Prostate gland (tissue), 2 donors: ENCODE measurements at regions not wholly inside any gene's neighbourhood (a gene's known extent, or its start where the extent isn't known, plus 50 kb on each side); places are given as distances from the start of the nearest gene placed in this dataset.

ENCODE experiments used
- DNase-seq: peaks from one replicate; pipeline ENCODE4 v3.0.0-alpha.2; 2019; ENCODE audit warnings: low spot score
- H3K27ac ChIP-seq, 2 donors: fragments of 200-600 bp; sonication (generic); 2 replicates each; pipeline ENCODE4 v1.5.1; 2017 to 2019
- H3K27me3 ChIP-seq: fragments of 200-600 bp; sonication (generic); replicated peaks from 2 replicates; pipeline ENCODE4 v1.5.1; 2019; ENCODE audit not compliant: insufficient read depth
- H3K36me3 ChIP-seq, 2 donors: fragments of 200-600 bp; sonication (generic); 1 replicate in 1 of 2; 2 replicates in 1 of 2; pipeline versions ENCODE4 v1.5.1 to v1.8.1; 2017 to 2019
- H3K4me1 ChIP-seq: fragments of 200-600 bp; sonication (generic); replicated peaks from 2 replicates; pipeline ENCODE4 v1.5.1; 2019
- H3K4me3 ChIP-seq, 2 donors: fragments of 200-600 bp; sonication (generic); 2 replicates each; pipeline ENCODE4 v1.5.1; 2017 to 2019
- H3K9me3 ChIP-seq: fragments of 200-600 bp; sonication (generic); 2 replicates; pipeline ENCODE4 v1.5.1; 2017
- POLR2A ChIP-seq: fragments of 450-650 bp; IDR thresholded peaks from one replicate; pipeline ENCODE4 v1.6.1; 2016; ENCODE audit warnings: antibody characterized with exemption, mild to moderate bottlenecking
- POLR2AphosphoS5 ChIP-seq: sonication (generic); formaldehyde crosslinking; IDR thresholded peaks from one replicate; pipeline ENCODE4 v1.6.1; 2017; ENCODE audit warnings: antibody characterized with exemption
- WGBS: methylation state at CpG from one replicate; pipeline ENCODE4 v1.1.5; 2018; 5-methylcytosine and 5-hydroxymethylcytosine counted together
- intact Hi-C: fragments of 100-400 bp; cut with DNase I; formaldehyde crosslinking; loops from one replicate; pipeline ENCODE4 v1.14.2; 2022
- TF ChIP-seq, protein P1 (sequence below), 4 experiments: fragments of 200-600 bp in 2 of 4; fragments of 450-650 bp in 2 of 4; sonication (generic) in 2 of 4; IDR thresholded peaks; 1 replicate in 3 of 4; 2 replicates in 1 of 4; pipeline ENCODE4 v1.5.1; 2016 to 2019; ENCODE audit warnings: antibody characterized with exemption in 4 of 4, mild to moderate bottlenecking in 2 of 4, moderate library complexity in 2 of 4

DNA sequence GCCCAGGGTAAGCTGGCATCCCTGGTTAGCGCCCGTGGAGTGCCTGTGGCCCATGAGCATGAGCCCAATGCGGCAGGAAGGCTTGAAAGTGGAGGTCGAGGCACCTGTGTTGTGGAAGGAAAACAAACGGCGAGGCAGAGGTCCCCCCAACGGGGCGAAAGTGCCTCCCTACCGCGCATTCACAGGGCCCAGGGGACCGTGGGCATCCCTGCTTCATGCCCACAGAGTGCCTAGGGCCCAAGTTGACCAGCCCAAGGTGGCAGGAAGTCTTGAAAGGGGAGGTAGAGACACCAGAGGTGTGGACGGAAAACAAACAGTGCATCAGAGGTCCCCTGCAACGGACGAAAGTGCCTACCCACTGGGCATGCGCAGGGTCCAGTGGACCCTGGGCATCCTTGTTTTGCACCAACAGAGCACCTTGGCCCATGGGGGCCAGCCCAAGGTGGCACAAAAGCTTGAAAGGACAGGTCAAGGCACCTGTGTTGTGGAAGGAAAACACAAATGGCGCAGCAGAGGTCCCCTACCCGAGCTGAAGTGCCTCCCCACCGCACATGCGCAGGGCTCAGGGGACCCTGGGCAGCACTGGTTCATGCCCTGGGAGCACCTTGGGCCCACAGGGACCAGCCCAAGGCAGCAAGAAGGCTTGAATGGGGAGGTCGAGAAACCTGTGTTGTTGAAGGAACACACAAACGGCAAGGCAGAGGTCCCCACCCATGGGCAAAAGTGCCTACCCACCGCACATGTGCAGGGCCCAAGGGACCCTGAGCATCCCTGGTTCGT, 377.5 kb downstream of the ALG10 start:
- no peaks in the 10 kb centered on the region for H3K9me3 ChIP-seq
- H3K27me3 ChIP-seq: no peaks in the 10 kb centered on the region
- TF ChIP-seq POLR2AphosphoS5: no peak
- TF ChIP-seq POLR2A: no peak
- TF ChIP-seq, protein P1, sequence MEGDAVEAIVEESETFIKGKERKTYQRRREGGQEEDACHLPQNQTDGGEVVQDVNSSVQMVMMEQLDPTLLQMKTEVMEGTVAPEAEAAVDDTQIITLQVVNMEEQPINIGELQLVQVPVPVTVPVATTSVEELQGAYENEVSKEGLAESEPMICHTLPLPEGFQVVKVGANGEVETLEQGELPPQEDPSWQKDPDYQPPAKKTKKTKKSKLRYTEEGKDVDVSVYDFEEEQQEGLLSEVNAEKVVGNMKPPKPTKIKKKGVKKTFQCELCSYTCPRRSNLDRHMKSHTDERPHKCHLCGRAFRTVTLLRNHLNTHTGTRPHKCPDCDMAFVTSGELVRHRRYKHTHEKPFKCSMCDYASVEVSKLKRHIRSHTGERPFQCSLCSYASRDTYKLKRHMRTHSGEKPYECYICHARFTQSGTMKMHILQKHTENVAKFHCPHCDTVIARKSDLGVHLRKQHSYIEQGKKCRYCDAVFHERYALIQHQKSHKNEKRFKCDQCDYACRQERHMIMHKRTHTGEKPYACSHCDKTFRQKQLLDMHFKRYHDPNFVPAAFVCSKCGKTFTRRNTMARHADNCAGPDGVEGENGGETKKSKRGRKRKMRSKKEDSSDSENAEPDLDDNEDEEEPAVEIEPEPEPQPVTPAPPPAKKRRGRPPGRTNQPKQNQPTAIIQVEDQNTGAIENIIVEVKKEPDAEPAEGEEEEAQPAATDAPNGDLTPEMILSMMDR (IDR thresholded peaks at IDR 0.05): no peak
- DNase-seq: peak; percentile 1
- intact Hi-C loops: no loop called here
- 54% methylated on average over 23 of the region's 23 CpGs for WGBS
- H3K4me1 ChIP-seq: no peaks in the 10 kb centered on the region
- no peaks in the 10 kb centered on the region for H3K36me3 ChIP-seq
- H3K27ac ChIP-seq: no peak overlapping the region
- no peak overlapping the region for H3K4me3 ChIP-seq

DNA sequence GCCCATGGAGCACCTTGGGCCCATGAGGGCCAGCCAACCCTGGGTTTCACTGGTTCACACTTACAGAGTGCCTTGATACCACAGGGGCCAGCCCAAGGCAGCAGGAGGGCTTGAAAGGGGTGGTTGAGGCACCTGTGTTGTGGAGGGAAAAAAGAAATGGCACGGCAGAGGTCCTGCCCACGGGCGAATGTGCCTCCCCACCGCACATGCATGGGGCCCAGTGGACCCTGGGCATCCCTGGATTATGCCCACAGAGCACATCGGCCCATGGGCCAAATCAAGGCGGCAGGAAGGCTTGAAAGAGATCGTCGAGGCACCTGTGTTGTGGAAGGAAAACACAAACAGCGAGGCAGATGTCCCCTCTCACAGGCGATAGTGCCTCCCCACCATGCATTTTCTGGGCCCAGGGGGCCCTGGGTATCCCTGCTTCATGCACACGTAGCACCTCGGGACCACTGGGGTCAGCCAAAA, 378.1 kb downstream of the ALG10 start:
- DNase-seq: peak; percentile 1
- no peaks in the 10 kb centered on the region for H3K27me3 ChIP-seq
- no peak overlapping the region for H3K4me3 ChIP-seq
- 76% methylated on average over 12 of the region's 12 CpGs for WGBS
- intact Hi-C loops: no loop called here
- no peaks in the 10 kb centered on the region for H3K4me1 ChIP-seq
- TF ChIP-seq POLR2AphosphoS5 (no peak), POLR2A (no peak)
- TF ChIP-seq, protein P1 (IDR thresholded peaks at IDR 0.05): no peak
- H3K9me3 ChIP-seq: no peaks in the 10 kb centered on the region
- no peaks in the 10 kb centered on the region for H3K36me3 ChIP-seq
- no peak overlapping the region for H3K27ac ChIP-seq

DNA sequence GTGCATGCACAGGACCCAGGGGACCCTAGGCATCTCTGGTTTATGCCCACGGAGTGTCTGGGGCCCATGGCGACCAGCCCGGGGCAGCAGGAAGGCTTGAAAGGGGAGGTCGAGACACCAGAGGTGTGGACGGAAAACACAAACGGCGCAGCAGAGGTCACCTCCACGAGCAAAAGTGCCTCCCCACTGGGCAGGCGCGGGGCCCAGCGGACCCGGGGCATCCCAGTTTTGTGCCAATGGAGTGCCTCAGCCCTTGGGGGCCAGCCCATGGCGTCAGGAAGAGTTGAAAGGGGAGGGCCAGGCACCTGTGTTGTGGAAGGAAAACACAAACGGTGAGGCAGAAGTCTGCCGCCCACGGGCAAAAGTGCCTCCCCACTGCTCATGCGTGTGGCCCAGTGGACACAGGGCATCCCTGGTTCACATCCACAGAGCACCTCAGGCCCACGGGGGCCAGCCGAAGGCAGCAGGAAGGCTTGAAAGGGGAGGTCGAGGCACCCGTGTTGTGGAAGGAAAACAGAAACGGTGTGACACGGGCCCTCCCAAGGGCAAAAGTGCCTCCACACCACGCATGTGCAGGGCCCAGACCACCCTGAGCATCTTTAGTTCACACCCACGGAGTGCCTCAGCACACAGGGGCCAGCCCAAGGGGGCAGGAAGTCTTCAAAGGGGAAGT, 378.8 kb downstream of the ALG10 start:
- no peaks in the 10 kb centered on the region for H3K27me3 ChIP-seq
- H3K27ac ChIP-seq: no peak overlapping the region
- H3K4me1 ChIP-seq: no peaks in the 10 kb centered on the region
- intact Hi-C loops: no loop called here
- H3K4me3 ChIP-seq: no peak overlapping the region
- TF ChIP-seq POLR2A (no peak), POLR2AphosphoS5 (no peak)
- TF ChIP-seq, protein P1 (IDR thresholded peaks at IDR 0.05): no peak
- 64% methylated on average over 20 of the region's 25 CpGs for WGBS
- DNase-seq: peak; percentile 1
- H3K9me3 ChIP-seq: no peaks in the 10 kb centered on the region
- H3K36me3 ChIP-seq: no peaks in the 10 kb centered on the region

DNA sequence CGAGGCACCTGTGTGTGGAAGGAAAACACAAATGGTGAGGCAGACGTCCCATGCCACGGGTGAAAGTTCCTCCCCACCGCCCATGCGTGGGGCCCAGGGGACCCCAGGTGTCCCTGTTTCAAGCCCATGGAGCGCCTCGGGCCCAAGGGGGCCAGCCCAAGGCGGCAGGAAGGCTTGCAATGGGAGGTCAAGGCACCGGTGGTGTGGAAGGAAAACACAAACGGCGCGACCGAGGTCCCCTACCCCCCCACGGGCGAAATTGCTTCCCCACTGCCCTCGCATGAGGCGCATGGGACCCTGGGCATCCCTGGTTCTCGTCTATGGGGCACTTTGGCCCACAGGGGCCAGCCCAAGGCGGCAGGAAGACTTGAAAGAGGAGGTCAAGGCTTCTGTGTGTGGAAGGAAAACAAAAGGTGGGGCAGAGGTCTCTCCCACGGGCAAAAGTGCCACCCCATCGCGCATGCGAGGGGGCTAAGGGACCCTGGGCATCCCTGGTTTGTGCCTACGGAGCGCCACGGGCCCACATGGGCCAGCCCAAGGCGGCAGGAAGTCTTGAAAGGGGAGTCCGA, 379.4 kb downstream of the ALG10 start:
- no peak overlapping the region for H3K27ac ChIP-seq
- intact Hi-C loops: no loop called here
- no peaks in the 10 kb centered on the region for H3K9me3 ChIP-seq
- no peaks in the 10 kb centered on the region for H3K27me3 ChIP-seq
- H3K36me3 ChIP-seq: no peaks in the 10 kb centered on the region
- no peak overlapping the region for H3K4me3 ChIP-seq
- TF ChIP-seq, protein P1 (IDR thresholded peaks at IDR 0.05): no peak
- TF ChIP-seq POLR2A: no peak
- TF ChIP-seq POLR2AphosphoS5: no peak
- 49% methylated on average over 28 of the region's 28 CpGs for WGBS
- peak; percentile 3 for DNase-seq
- H3K4me1 ChIP-seq: no peaks in the 10 kb centered on the region
